ENCODE measurements at regions not wholly inside any gene's neighbourhood (a gene's known extent, or its start where the extent isn't known, plus 50 kb on each side); places are given as distances from the start of the nearest gene placed in this dataset.
"Not testable (repeated sequence)": the region's sequence is repeated elsewhere in the genome, so short reads cannot be mapped to it uniquely, and the experiment has no call there.

GRCh38 chr6:11404838-11405237, 132.7 kb upstream of the TMEM170B start:
- no peaks in the 10 kb centered on the region for H3K79me2 ChIP-seq (ENCODE audit: control insufficient read depth, insufficient read depth, low read length)
- H3K79me1 ChIP-seq (ENCODE audit: low read length): no peaks in the 10 kb centered on the region
- no peak overlapping the region for H3K23ac ChIP-seq (ENCODE audit: low read length)
- no CpG with 5 or more reads among the region's 4 CpGs for WGBS (ENCODE audit: extremely low coverage, insufficient coverage, low lambda C conversion rate)
- H4K8ac ChIP-seq (ENCODE audit: low read depth, low read length): no peak overlapping the region
- no peak overlapping the region for H3K4ac ChIP-seq (ENCODE audit: low read depth, low read length)
- no peaks in the 10 kb centered on the region for H3K4me1 ChIP-seq (ENCODE audit: control insufficient read depth, low read depth, low read length)
- H3K4me3 ChIP-seq (ENCODE audit: low read length): no peak overlapping the region
- H3K9ac ChIP-seq (ENCODE audit: low read length): no peak overlapping the region
- H2AK5ac ChIP-seq (ENCODE audit: low read length): no peak overlapping the region
- no peak overlapping the region for H3K27ac ChIP-seq (ENCODE audit: low read depth, low read length)
- DNase-seq: no peak
- H3K27me3 ChIP-seq (ENCODE audit: insufficient read depth, low read length, poor library complexity): no peaks in the 10 kb centered on the region
- no peak overlapping the region for H2BK120ac ChIP-seq (ENCODE audit: low read depth, low read length)
- no peak overlapping the region for H2BK5ac ChIP-seq (ENCODE audit: low read length)
- no peak overlapping the region for H2BK15ac ChIP-seq (replicated peaks; ENCODE audit: low read depth)
- no peak overlapping the region for H3K18ac ChIP-seq (ENCODE audit: low read length)
- H4K5ac ChIP-seq (ENCODE audit: low read length): no peak overlapping the region
- no peak overlapping the region for H3K4me2 ChIP-seq (ENCODE audit: low read length)
- H3K56ac ChIP-seq (ENCODE audit: low read length): no peak overlapping the region
- H3K36me3 ChIP-seq (ENCODE audit: control insufficient read depth, insufficient read depth, low read length): no peaks in the 10 kb centered on the region

- no peak overlapping the region for H2BK5ac ChIP-seq (ENCODE audit: low read length)
- no peak overlapping the region for H2BK15ac ChIP-seq (replicated peaks; ENCODE audit: low read depth)
- H3K18ac ChIP-seq (ENCODE audit: low read length): no peak overlapping the region
- H3K4me3 ChIP-seq (ENCODE audit: low read length): no peak overlapping the region
- no peak overlapping the region for H2AK5ac ChIP-seq (ENCODE audit: low read length)
- H3K79me2 ChIP-seq (ENCODE audit: control insufficient read depth, insufficient read depth, low read length): no peaks in the 10 kb centered on the region
- H3K23ac ChIP-seq (ENCODE audit: low read length): no peak overlapping the region
- no CpG with 5 or more reads among the region's 10 CpGs for WGBS (ENCODE audit: extremely low coverage, insufficient coverage, low lambda C conversion rate)
- H4K8ac ChIP-seq (ENCODE audit: low read depth, low read length): no peak overlapping the region
- no peak overlapping the region for H3K4ac ChIP-seq (ENCODE audit: low read depth, low read length)
- H2BK120ac ChIP-seq (ENCODE audit: low read depth, low read length): no peak overlapping the region
- H3K4me1 ChIP-seq (ENCODE audit: control insufficient read depth, low read depth, low read length): no peaks in the 10 kb centered on the region
- H3K56ac ChIP-seq (ENCODE audit: low read length): no peak overlapping the region
- no peaks in the 10 kb centered on the region for H3K36me3 ChIP-seq (ENCODE audit: control insufficient read depth, insufficient read depth, low read length)
- no peak overlapping the region for H3K9ac ChIP-seq (ENCODE audit: low read length)
- no peak overlapping the region for H3K27ac ChIP-seq (ENCODE audit: low read depth, low read length)
- no peaks in the 10 kb centered on the region for H3K27me3 ChIP-seq (ENCODE audit: insufficient read depth, low read length, poor library complexity)
- no peak overlapping the region for H3K4me2 ChIP-seq (ENCODE audit: low read length)
- no peaks in the 10 kb centered on the region for H3K79me1 ChIP-seq (ENCODE audit: low read length)
- no peak overlapping the region for H4K5ac ChIP-seq (ENCODE audit: low read length)
- DNase-seq: no peak
Observed at GRCh38 chr6:11404081-11404480, 133.5 kb upstream of the TMEM170B start.

GRCh38 chr6:11403035-11403601, 134.4 kb upstream of the TMEM170B start:
- DNase-seq: no peak
- H3K4me1 ChIP-seq (ENCODE audit: control insufficient read depth, low read depth, low read length): no peaks in the 10 kb centered on the region
- H3K27me3 ChIP-seq (ENCODE audit: insufficient read depth, low read length, poor library complexity): no peaks in the 10 kb centered on the region
- no peak overlapping the region for H2AK5ac ChIP-seq (ENCODE audit: low read length)
- H2BK15ac ChIP-seq (replicated peaks; ENCODE audit: low read depth): no peak overlapping the region
- WGBS (ENCODE audit: extremely low coverage, insufficient coverage, low lambda C conversion rate): no CpG with 5 or more reads among the region's 11 CpGs
- H3K79me1 ChIP-seq (ENCODE audit: low read length): no peaks in the 10 kb centered on the region
- H3K23ac ChIP-seq (ENCODE audit: low read length): no peak overlapping the region
- no peaks in the 10 kb centered on the region for H3K79me2 ChIP-seq (ENCODE audit: control insufficient read depth, insufficient read depth, low read length)
- H3K4me3 ChIP-seq (ENCODE audit: low read length): no peak overlapping the region
- H3K4me2 ChIP-seq (ENCODE audit: low read length): no peak overlapping the region
- H3K27ac ChIP-seq (ENCODE audit: low read depth, low read length): no peak overlapping the region
- no peak overlapping the region for H3K4ac ChIP-seq (ENCODE audit: low read depth, low read length)
- no peaks in the 10 kb centered on the region for H3K36me3 ChIP-seq (ENCODE audit: control insufficient read depth, insufficient read depth, low read length)
- H3K18ac ChIP-seq (ENCODE audit: low read length): no peak overlapping the region
- no peak overlapping the region for H2BK120ac ChIP-seq (ENCODE audit: low read depth, low read length)
- no peak overlapping the region for H3K56ac ChIP-seq (ENCODE audit: low read length)
- H4K5ac ChIP-seq (ENCODE audit: low read length): no peak overlapping the region
- H3K9ac ChIP-seq (ENCODE audit: low read length): no peak overlapping the region
- no peak overlapping the region for H2BK5ac ChIP-seq (ENCODE audit: low read length)
- H4K8ac ChIP-seq (ENCODE audit: low read depth, low read length): no peak overlapping the region

GRCh38 chr6:11402581-11402980, 135.0 kb upstream of the TMEM170B start:
- H3K9ac ChIP-seq (ENCODE audit: low read length); H2BK120ac ChIP-seq (ENCODE audit: low read depth, low read length); H3K56ac ChIP-seq (ENCODE audit: low read length); H3K79me1 ChIP-seq (ENCODE audit: low read length); H2BK15ac ChIP-seq (replicated peaks; ENCODE audit: low read depth); H3K27ac ChIP-seq (ENCODE audit: low read depth, low read length); H3K4me1 ChIP-seq (ENCODE audit: control insufficient read depth, low read depth, low read length); H3K18ac ChIP-seq (ENCODE audit: low read length); H3K36me3 ChIP-seq (ENCODE audit: control insufficient read depth, insufficient read depth, low read length); H3K4me2 ChIP-seq (ENCODE audit: low read length); H4K5ac ChIP-seq (ENCODE audit: low read length); H3K4me3 ChIP-seq (ENCODE audit: low read length); H4K8ac ChIP-seq (ENCODE audit: low read depth, low read length); H3K79me2 ChIP-seq (ENCODE audit: control insufficient read depth, insufficient read depth, low read length); H3K23ac ChIP-seq (ENCODE audit: low read length); H3K4ac ChIP-seq (ENCODE audit: low read depth, low read length); H2BK5ac ChIP-seq (ENCODE audit: low read length); H3K27me3 ChIP-seq (ENCODE audit: insufficient read depth, low read length, poor library complexity); DNase-seq; H2AK5ac ChIP-seq (ENCODE audit: low read length): not testable (repeated sequence)
- no CpG with 5 or more reads among the region's 36 CpGs for WGBS (ENCODE audit: extremely low coverage, insufficient coverage, low lambda C conversion rate)

- not testable (repeated sequence) for H4K8ac ChIP-seq (ENCODE audit: low read depth, low read length); H3K27me3 ChIP-seq (ENCODE audit: insufficient read depth, low read length, poor library complexity); H4K5ac ChIP-seq (ENCODE audit: low read length); H3K4me2 ChIP-seq (ENCODE audit: low read length); H3K18ac ChIP-seq (ENCODE audit: low read length); H3K56ac ChIP-seq (ENCODE audit: low read length); DNase-seq; H3K36me3 ChIP-seq (ENCODE audit: control insufficient read depth, insufficient read depth, low read length); H3K4me1 ChIP-seq (ENCODE audit: control insufficient read depth, low read depth, low read length); H3K27ac ChIP-seq (ENCODE audit: low read depth, low read length); H2BK15ac ChIP-seq (replicated peaks; ENCODE audit: low read depth); H2BK5ac ChIP-seq (ENCODE audit: low read length); H3K4ac ChIP-seq (ENCODE audit: low read depth, low read length); H2BK120ac ChIP-seq (ENCODE audit: low read depth, low read length); H3K4me3 ChIP-seq (ENCODE audit: low read length); H3K23ac ChIP-seq (ENCODE audit: low read length); H3K79me2 ChIP-seq (ENCODE audit: control insufficient read depth, insufficient read depth, low read length); H2AK5ac ChIP-seq (ENCODE audit: low read length); H3K79me1 ChIP-seq (ENCODE audit: low read length); H3K9ac ChIP-seq (ENCODE audit: low read length)
- WGBS (ENCODE audit: extremely low coverage, insufficient coverage, low lambda C conversion rate): no CpG with 5 or more reads among the region's 5 CpGs
Observed at GRCh38 chr6:11401954-11402353, 135.6 kb upstream of the TMEM170B start.

Data from mesendoderm (in vitro differentiated cells).